ENCODE measurements at regions not wholly inside any gene's neighbourhood (a gene's known extent, or its start where the extent isn't known, plus 50 kb on each side); places are given as distances from the start of the nearest gene placed in this dataset.

- 0 out of 2 replicates have a peak, but pooled peaks have one; percentile 34 for TF ChIP-seq ZKSCAN8 (CRISPR knock-in tag; IDR thresholded peaks at IDR 0.05)
- TF ChIP-seq GMEB1 (CRISPR knock-in tag; IDR thresholded peaks at IDR 0.05): 0 out of 2 replicates have a peak, but pooled peaks have one; percentile 26
- TF ChIP-seq DDX20 (tag; IDR thresholded peaks at IDR 0.05; ENCODE audit: low read depth): peak; percentile 73; the same call in 1 of the 2 replicates
- no peak for TF ChIP-seq POU5F1 (IDR thresholded peaks at IDR 0.05; ENCODE audit: borderline replicate concordance, low read depth, low read length, partially characterized antibody)
- TF ChIP-seq ZNF696 (CRISPR knock-in tag; conservative IDR thresholded peaks at IDR 0.05): no peak
- no peak for TF ChIP-seq MYC (IDR thresholded peaks at IDR 0.05; ENCODE audit: low read depth, low read length)
- TF ChIP-seq MYC (CRISPR knock-in tag; IDR thresholded peaks at IDR 0.05; ENCODE audit: borderline replicate concordance, low read depth): no peak
- TF ChIP-seq BRF2 (IDR thresholded peaks at IDR 0.05; ENCODE audit: borderline replicate concordance, insufficient read depth, insufficient read length): no peak
- peak; percentile 95 for TF ChIP-seq MECOM (CRISPR knock-in tag; IDR thresholded peaks at IDR 0.05)
- no peak for TF ChIP-seq TEAD4 (IDR thresholded peaks at IDR 0.05; ENCODE audit: low read length)
- no peak for TF ChIP-seq TEAD4 (CRISPR knock-in tag; IDR thresholded peaks at IDR 0.05; ENCODE audit: borderline replicate concordance)
- TF ChIP-seq XRCC4 (IDR thresholded peaks at IDR 0.05; ENCODE audit: extremely low read depth, insufficient read depth, insufficient read length): no peak
- no peak for TF ChIP-seq ZNF436 (CRISPR knock-in tag; IDR thresholded peaks at IDR 0.05)
- no peak for TF ChIP-seq BRF1 (IDR thresholded peaks at IDR 0.05; ENCODE audit: borderline replicate concordance, extremely low read depth, insufficient read length)
- TF ChIP-seq FOXJ2 (tag; IDR thresholded peaks at IDR 0.05): no peak
- TF ChIP-seq STAT6 (CRISPR knock-in tag; IDR thresholded peaks at IDR 0.05): no peak
- TF ChIP-seq ZNF274 (IDR thresholded peaks at IDR 0.05; ENCODE audit: borderline replicate concordance, low read depth, low read length): no peak
- TF ChIP-seq SMAD2 (IDR thresholded peaks at IDR 0.05; ENCODE audit: low read depth, low read length): no peak
- TF ChIP-seq SMARCA5 (IDR thresholded peaks at IDR 0.05): no peak
- TF ChIP-seq SUPT5H (IDR thresholded peaks at IDR 0.05): no peak
- no peak for TF ChIP-seq SAP30 (IDR thresholded peaks at IDR 0.05; ENCODE audit: borderline replicate concordance, insufficient read depth, low read depth, low read length, poor library complexity, severe bottlenecking)
- TF ChIP-seq NEUROD1 (IDR thresholded peaks at IDR 0.05; ENCODE audit: borderline replicate concordance, low read depth, low read length, partially characterized antibody): no peak
- no peak for TF ChIP-seq ZBTB7A (IDR thresholded peaks at IDR 0.05; ENCODE audit: borderline replicate concordance, control insufficient read depth, low read depth, low read length)
- no peak for TF ChIP-seq ZNF165 (CRISPR knock-in tag; IDR thresholded peaks at IDR 0.05; ENCODE audit: borderline replicate concordance)
These were observed 346.8 kb upstream of the KLF3 start (continued) for GRCh38 chr4:38317041-38317674.

All from K562 (cell line).